Right lobe of liver (tissue), 6 donors: ENCODE measurements at regions not wholly inside any gene's neighbourhood (a gene's known extent, or its start where the extent isn't known, plus 50 kb on each side); places are given as distances from the start of the nearest gene placed in this dataset.

ENCODE experiments used
- ATAC-seq, 4 donors: fragments of 200-7000 bp; cut with Tn5 transposase; one replicate each; pipeline ENCODE4 v1.9.1; 2020; ENCODE audit warnings: mild to moderate bottlenecking in 4 of 4, moderate library complexity in 4 of 4
- DNase-seq, 3 donors: peaks; one replicate each; pipeline ENCODE4 v3.0.0-alpha.2; 2020
- H3K27ac ChIP-seq, 3 donors: fragments of 200-600 bp; one replicate each; pipeline ENCODE4 v1.8.0; 2022
- H3K27me3 ChIP-seq, 2 donors: fragments of 200-600 bp; one replicate each; pipeline ENCODE4 v1.8.0; 2022
- H3K36me3 ChIP-seq, 4 donors: fragments of 200-600 bp; sonication (generic) in 1 of 4; one replicate each; pipeline versions ENCODE4 v1.5.1 to v1.8.0; 2017 to 2022; ENCODE audit warnings: control low read depth in 1 of 4
- H3K4me1 ChIP-seq, 4 donors: fragments of 200-600 bp; sonication (generic) in 1 of 4; one replicate each; pipeline versions ENCODE4 v1.5.1 to v1.8.0; 2017 to 2022; ENCODE audit warnings: control low read depth in 1 of 4
- H3K4me3 ChIP-seq, 3 donors: fragments of 200-600 bp; one replicate each; pipeline ENCODE4 v1.8.0; 2022
- H3K9me3 ChIP-seq, 4 donors: fragments of 200-600 bp; sonication (generic) in 1 of 4; one replicate each; pipeline versions ENCODE4 v1.5.1 to v1.8.0; 2017 to 2022; ENCODE audit warnings: control low read depth in 1 of 4
- CTCF ChIP-seq, 4 donors: fragments of 200-600 bp in 3 of 4; fragments of 450-650 bp in 1 of 4; IDR thresholded peaks; one replicate each; pipeline versions ENCODE4 v1.5.1 to v1.8.0; 2016 to 2022; ENCODE audit warnings: antibody characterized with exemption in 4 of 4, mild to moderate bottlenecking in 2 of 4
- POLR2A ChIP-seq: fragments of 450-650 bp; IDR thresholded peaks from one replicate; pipeline ENCODE4 v1.6.1; 2017; ENCODE audit warnings: antibody characterized with exemption, mild to moderate bottlenecking
- WGBS: methylation state at CpG from one replicate; pipeline ENCODE4 v1.1.6; 2018; ENCODE audit warnings: low coverage, low lambda C conversion rate; ENCODE audit not compliant: insufficient coverage; ENCODE audit errors: missing lambda C conversion rate; 5-methylcytosine and 5-hydroxymethylcytosine counted together
- intact Hi-C, 2 donors: fragments of 100-400 bp; cut with DNase I; formaldehyde crosslinking; loops; one replicate each; pipeline versions ENCODE4 v1.11.2 to v1.14.1; 2022
- donor health status: DM: no; HTN: yes; CAD: no.
- donor health status: DM: no; HTN: no; CAD: no.
- donor health status: DM: no; HTN: no; CAD: no.
- donor health status: DM: no; HTN: yes; CAD: no.
- donor health status: DM: no; HTN: yes; CAD: no.

- Histone ChIP-seq H3K27ac (no peak overlapping the region), H3K36me3 (no peaks in the 10 kb centered on the region), H3K4me3 (no peak overlapping the region), H3K4me1 (no peaks in the 10 kb centered on the region), H3K27me3 (no peaks in the 10 kb centered on the region), H3K9me3 (no peaks in the 10 kb centered on the region)
- intact Hi-C loops, result no loop called here
- TF ChIP-seq POLR2A (no peak), CTCF (IDR thresholded peaks at IDR 0.05) (no peak)
- 38% methylated on average over 4 of the region's 11 CpGs for WGBS
- DNase-seq (no peak), ATAC-seq (peak in 1 of 4 donors; percentile 14)
Observed at GRCh38 chr19:31096935-31097545, 252.2 kb downstream of the TSHZ3 start.

GRCh38 chr19:31096062-31096830 is 253.0 kb downstream of the TSHZ3 start:
- Histone ChIP-seq H3K4me1 (no peaks in the 10 kb centered on the region), H3K36me3 (no peaks in the 10 kb centered on the region), H3K9me3 (no peaks in the 10 kb centered on the region), H3K27ac (no peak overlapping the region), H3K4me3 (no peak overlapping the region), H3K27me3 (no peaks in the 10 kb centered on the region)
- 63% methylated on average over 16 of the region's 22 CpGs for WGBS
- no peak for TF ChIP-seq CTCF (IDR thresholded peaks at IDR 0.05)
- TF ChIP-seq POLR2A, result no peak
- no peak for DNase-seq
- intact Hi-C loops, result no loop called here
- no peak for ATAC-seq

- H3K9me3 ChIP-seq, result no peaks in the 10 kb centered on the region
- H3K36me3 ChIP-seq, result no peaks in the 10 kb centered on the region
- intact Hi-C loops, result no loop called here
- H3K4me1 ChIP-seq, result no peaks in the 10 kb centered on the region
- DNase-seq, result no peak
- H3K27ac ChIP-seq, result no peak overlapping the region
- no peak for ATAC-seq
- TF ChIP-seq CTCF (IDR thresholded peaks at IDR 0.05), result no peak
- no peak for TF ChIP-seq POLR2A
- H3K27me3 ChIP-seq, result no peaks in the 10 kb centered on the region
- H3K4me3 ChIP-seq, result no peak overlapping the region
- 71% methylated on average over 6 of the region's 6 CpGs for whole genome bisulfite sequencing
Observed at GRCh38 chr19:31095100-31095804, 254.0 kb downstream of the TSHZ3 start.

- TF ChIP-seq POLR2A, result no peak
- no peak for TF ChIP-seq CTCF (IDR thresholded peaks at IDR 0.05)
- Histone ChIP-seq H3K36me3 (no peaks in the 10 kb centered on the region), H3K4me1 (no peaks in the 10 kb centered on the region), H3K4me3 (no peak overlapping the region), H3K9me3 (no peaks in the 10 kb centered on the region), H3K27ac (no peak overlapping the region), H3K27me3 (no peaks in the 10 kb centered on the region)
- intact Hi-C loops, result no loop called here
- peak in 3 of 4 donors; percentile 24 to 66 (median 52) for ATAC-seq
- WGBS, result 38% methylated on average over 3 of the region's 11 CpGs
- DNase-seq, result no peak
Observed at GRCh38 chr19:31092274-31092673, 257.0 kb downstream of the TSHZ3 start.
